Hepatocyte (in vitro differentiated cells): ENCODE measurements at regions not wholly inside any gene's neighbourhood (a gene's known extent, or its start where the extent isn't known, plus 50 kb on each side); places are given as distances from the start of the nearest gene placed in this dataset.

ENCODE experiments used
- CTCF ChIP-seq: fragments of 200-600 bp; sonication (generic); IDR thresholded peaks from 2 replicates; pipeline ENCODE4 v1.5.1; 2016; ENCODE audit warnings: antibody characterized with exemption, mild to moderate bottlenecking; ENCODE audit not compliant: poor library complexity
- EZH2 ChIP-seq: fragments of 200-600 bp; sonication (generic); IDR thresholded peaks from 2 replicates; pipeline ENCODE4 v1.6.1; 2016; ENCODE audit warnings: antibody characterized with exemption, mild to moderate bottlenecking, borderline replicate concordance
- EZH2phosphoT487 ChIP-seq: fragments of 200-600 bp; sonication (generic); IDR thresholded peaks from one replicate; pipeline ENCODE4 v1.6.1; 2018; ENCODE audit warnings: antibody characterized with exemption, mild to moderate bottlenecking, low read depth, moderate library complexity; ENCODE audit not compliant: unreplicated experiment, severe bottlenecking

- no peak for TF ChIP-seq EZH2
- no peak for TF ChIP-seq CTCF
- no peak for TF ChIP-seq EZH2phosphoT487
Measured at GRCh38 chr14:40362856-40363255, 930.6 kb upstream of the FBXO33 start.
